ENCODE measurements at regions not wholly inside any gene's neighbourhood (a gene's known extent, or its start where the extent isn't known, plus 50 kb on each side); places are given as distances from the start of the nearest gene placed in this dataset.

- intact Hi-C loops (cut with micrococcal nuclease), result no loop called here
- H3K27ac ChIP-seq (ENCODE audit: low read depth, low read length), result no peak overlapping the region
- CTCF ChIA-PET, result no interaction called here
- no peaks in the 10 kb centered on the region for H4K20me1 ChIP-seq (ENCODE audit: insufficient read depth)
- no peak overlapping the region for H3K4me2 ChIP-seq (ENCODE audit: low read length)
- DNase-seq (ENCODE audit: low read depth, low spot score) (no peak), ATAC-seq (no peak)
- H3K9me2 ChIP-seq (ENCODE audit: insufficient read depth), result no peaks in the 10 kb centered on the region
- no peak overlapping the region for H3K4me3 ChIP-seq (replicated peaks in 1 of 2; ENCODE audit: low read depth in 1 of 2, low read length in 2 of 2)
- no peak overlapping the region for H3K9ac ChIP-seq (ENCODE audit: low read length)
- H3K9me3 ChIP-seq (ENCODE audit: control insufficient read depth in 1 of 2, insufficient read depth in 1 of 2, low read depth in 1 of 2, low read length in 2 of 2), result no peaks in the 10 kb centered on the region
- no peaks in the 10 kb centered on the region for H3K79me2 ChIP-seq (ENCODE audit: insufficient read depth, low read length)
- RAD21 ChIA-PET (ENCODE audit: low non-redundant PET in 1 of 2, low total read pairs in 2 of 2, uncharacterized antibody in 2 of 2, unreplicated experiment in 2 of 2), result no interaction called here
- POLR2A ChIA-PET, result no interaction called here
- H3K27me3 ChIP-seq (ENCODE audit: insufficient read depth, low read length), result no peaks in the 10 kb centered on the region
- no peaks in the 10 kb centered on the region for H3K36me3 ChIP-seq (ENCODE audit: control insufficient read depth in 1 of 2, insufficient read depth in 2 of 2, low read length in 2 of 2)
- H3K4me1 ChIP-seq (ENCODE audit: control insufficient read depth in 1 of 2, insufficient read depth in 2 of 2, low read length in 2 of 2), result no peaks in the 10 kb centered on the region
- no peak for TF ChIP-seq ZNF274 (IDR thresholded peaks at IDR 0.05; ENCODE audit: low read depth, low read length)
- TF ChIP-seq SIN3A (IDR thresholded peaks at IDR 0.05; ENCODE audit: low read depth), result no peak
- no peak for TF ChIP-seq FOSL1 (IDR thresholded peaks at IDR 0.05; ENCODE audit: low read depth)
- no peak for TF ChIP-seq SP1 (IDR thresholded peaks at IDR 0.05; ENCODE audit: low read depth)
- no peak for TF ChIP-seq ZFX (IDR thresholded peaks at IDR 0.05)
- TF ChIP-seq ATF3 (IDR thresholded peaks at IDR 0.05), result no peak
- no peak for TF ChIP-seq CBX3 (IDR thresholded peaks at IDR 0.05; ENCODE audit: low read depth)
- no peak for TF ChIP-seq POLR2A (IDR thresholded peaks at IDR 0.05; ENCODE audit: borderline replicate concordance, extremely low read depth, insufficient read depth, insufficient read length)
- no peak for TF ChIP-seq RAD21 (IDR thresholded peaks at IDR 0.05; ENCODE audit: low read depth)
- TF ChIP-seq YY1 (IDR thresholded peaks at IDR 0.05; ENCODE audit: extremely low read depth, insufficient replicate concordance, low read depth, low read length), result no peak
- no peak for TF ChIP-seq ELF1 (IDR thresholded peaks at IDR 0.05; ENCODE audit: borderline replicate concordance, low read depth)
- no peak for TF ChIP-seq REST (IDR thresholded peaks at IDR 0.05; ENCODE audit: low read depth)
- no peak overlapping the region for H2AFZ ChIP-seq (ENCODE audit: low read depth, low read length, poor library complexity, severe bottlenecking)
- BruUV-seq (replicated peaks), result no TSS peak
Measured at GRCh38 chr2:510839-511238, 166.4 kb downstream of the TMEM18 start.

Measured in HCT116 (cell line).